ENCODE measurements at regions not wholly inside any gene's neighbourhood (a gene's known extent, or its start where the extent isn't known, plus 50 kb on each side); places are given as distances from the start of the nearest gene placed in this dataset.

GRCh38 chr19:28846094-28846812 is 366.7 kb downstream of the UQCRFS1 start:
- no peak for TF ChIP-seq CTCF (IDR thresholded peaks at IDR 0.05)

DNA sequence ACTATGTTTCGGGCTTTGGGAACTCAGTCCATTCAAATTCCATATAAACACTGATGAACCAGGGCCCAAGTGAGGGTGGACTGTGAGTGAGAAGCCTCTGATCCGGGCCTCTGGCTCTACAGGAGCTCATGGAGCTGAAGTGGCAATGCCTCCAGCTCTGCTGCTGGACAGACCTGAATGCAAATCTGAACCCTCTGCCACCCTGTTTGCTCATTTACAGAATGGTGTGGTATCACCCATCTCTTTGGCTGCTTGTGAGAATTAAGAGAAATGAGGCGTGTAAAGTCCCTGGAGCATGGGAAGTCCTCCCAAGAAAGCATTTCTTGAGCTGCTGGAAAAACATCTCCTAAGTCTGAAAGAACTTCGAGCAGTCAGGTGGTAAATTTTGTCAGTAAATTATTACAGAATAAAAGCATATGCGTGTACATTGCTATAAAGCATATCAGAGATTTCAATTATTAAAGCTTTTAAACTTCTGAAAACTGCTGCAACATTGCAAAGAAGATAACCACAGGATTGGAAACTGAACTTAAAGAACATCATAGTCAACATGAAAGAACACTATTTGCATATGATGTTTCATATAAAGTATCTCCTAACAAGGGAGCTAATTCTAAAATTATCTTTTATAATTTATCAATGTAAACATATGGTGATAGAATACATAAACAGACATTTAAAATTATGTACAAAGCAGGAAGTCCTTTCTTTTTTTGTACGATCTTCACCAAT is 369.0 kb downstream of the UQCRFS1 start:
- no peak for TF ChIP-seq CTCF (IDR thresholded peaks at IDR 0.05)

GRCh38 chr19:28841531-28841930 is 371.4 kb downstream of the UQCRFS1 start:
- TF ChIP-seq CTCF (IDR thresholded peaks at IDR 0.05) = no peak

- no peak for TF ChIP-seq CTCF (IDR thresholded peaks at IDR 0.05)
Observed at GRCh38 chr19:28840891-28841290, 372.1 kb downstream of the UQCRFS1 start.

GRCh38 chr19:28839455-28839854 is 373.5 kb downstream of the UQCRFS1 start:
- no peak for TF ChIP-seq CTCF (IDR thresholded peaks at IDR 0.05)

GRCh38 chr19:28838909-28839308 is 374.0 kb downstream of the UQCRFS1 start:
- TF ChIP-seq CTCF (IDR thresholded peaks at IDR 0.05) = no peak

DNA sequence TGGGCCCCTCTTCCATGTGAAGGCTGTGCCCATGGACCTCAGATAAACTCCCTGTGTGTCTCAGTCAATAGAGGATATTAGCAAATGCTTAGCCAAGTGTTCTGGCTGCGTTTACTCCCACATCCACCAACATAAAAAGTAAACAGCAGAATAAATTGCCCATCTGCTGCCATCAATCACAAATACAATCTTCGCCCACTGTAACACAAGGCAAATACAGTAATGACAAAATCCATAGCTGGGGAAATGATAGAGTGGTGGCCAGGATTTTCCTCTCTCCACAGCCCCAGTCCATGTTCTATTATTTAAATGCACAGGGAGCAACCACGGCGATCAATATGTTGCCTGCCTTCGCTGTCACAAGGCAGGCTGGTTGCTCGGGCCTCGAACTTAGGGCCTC is 376.5 kb downstream of the UQCRFS1 start:
- no peak for TF ChIP-seq CTCF (IDR thresholded peaks at IDR 0.05)

All from LNCAP (cell line).